ENCODE measurements at regions not wholly inside any gene's neighbourhood (a gene's known extent, or its start where the extent isn't known, plus 50 kb on each side); places are given as distances from the start of the nearest gene placed in this dataset.

DNA sequence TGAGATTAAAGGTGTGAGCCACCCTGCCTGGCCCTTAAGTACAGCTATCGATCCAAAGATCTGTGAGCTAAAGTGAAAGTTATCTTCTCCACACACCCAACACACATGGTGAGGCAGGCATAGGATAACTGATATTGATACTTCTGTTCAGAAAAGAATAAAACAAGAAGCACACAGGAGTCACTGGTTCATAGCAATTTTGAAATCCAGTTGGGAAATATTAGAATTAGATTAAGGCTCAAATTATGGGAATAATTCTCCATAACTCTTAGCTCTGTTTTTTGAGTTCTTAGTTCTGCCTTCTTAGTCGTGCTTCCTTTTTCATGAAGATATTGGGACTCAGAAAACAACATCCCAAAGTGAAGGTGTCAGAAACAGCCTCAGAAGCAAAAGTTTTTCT lies 186.0 kb upstream of the PLXNC1 start:
- H3K27me3 Mint-ChIP-seq (ENCODE audit: unreplicated experiment): peaks cover 1% of the 10 kb centered on the region

DNA sequence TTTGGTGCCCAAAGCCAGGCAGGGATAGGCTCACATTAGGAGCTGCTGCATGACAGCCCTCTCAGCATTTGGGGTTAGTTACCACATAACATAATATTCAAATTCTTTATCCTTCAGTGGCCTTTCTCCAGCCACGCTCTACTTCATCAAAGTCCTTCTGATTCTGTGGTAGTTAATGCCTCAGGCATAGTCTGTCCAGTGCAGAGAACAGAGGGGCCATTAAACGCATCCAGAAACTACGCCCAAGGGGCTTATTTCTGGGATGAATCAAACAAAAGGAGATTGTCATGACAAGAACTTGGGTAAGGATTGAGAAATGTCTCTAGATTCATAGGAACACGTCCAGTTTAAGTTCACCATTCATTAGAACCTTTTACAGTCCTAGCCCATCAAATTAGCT lies 183.4 kb upstream of the PLXNC1 start:
- H3K27me3 Mint-ChIP-seq (ENCODE audit: unreplicated experiment): peaks cover 1% of the 10 kb centered on the region
- no peaks in the 10 kb centered on the region for H3K4me1 Mint-ChIP-seq (ENCODE audit: low read depth, unreplicated experiment)
- no peaks in the 10 kb centered on the region for H3K9me3 Mint-ChIP-seq (ENCODE audit: unreplicated experiment)
- H3K4me3 Mint-ChIP-seq (ENCODE audit: unreplicated experiment): no peak overlapping the region
- TF ChIP-seq, protein P1, sequence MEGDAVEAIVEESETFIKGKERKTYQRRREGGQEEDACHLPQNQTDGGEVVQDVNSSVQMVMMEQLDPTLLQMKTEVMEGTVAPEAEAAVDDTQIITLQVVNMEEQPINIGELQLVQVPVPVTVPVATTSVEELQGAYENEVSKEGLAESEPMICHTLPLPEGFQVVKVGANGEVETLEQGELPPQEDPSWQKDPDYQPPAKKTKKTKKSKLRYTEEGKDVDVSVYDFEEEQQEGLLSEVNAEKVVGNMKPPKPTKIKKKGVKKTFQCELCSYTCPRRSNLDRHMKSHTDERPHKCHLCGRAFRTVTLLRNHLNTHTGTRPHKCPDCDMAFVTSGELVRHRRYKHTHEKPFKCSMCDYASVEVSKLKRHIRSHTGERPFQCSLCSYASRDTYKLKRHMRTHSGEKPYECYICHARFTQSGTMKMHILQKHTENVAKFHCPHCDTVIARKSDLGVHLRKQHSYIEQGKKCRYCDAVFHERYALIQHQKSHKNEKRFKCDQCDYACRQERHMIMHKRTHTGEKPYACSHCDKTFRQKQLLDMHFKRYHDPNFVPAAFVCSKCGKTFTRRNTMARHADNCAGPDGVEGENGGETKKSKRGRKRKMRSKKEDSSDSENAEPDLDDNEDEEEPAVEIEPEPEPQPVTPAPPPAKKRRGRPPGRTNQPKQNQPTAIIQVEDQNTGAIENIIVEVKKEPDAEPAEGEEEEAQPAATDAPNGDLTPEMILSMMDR (IDR thresholded peaks at IDR 0.05; ENCODE audit: partially characterized antibody, unreplicated experiment): no peak
- no peak overlapping the region for H3K27ac Mint-ChIP-seq (ENCODE audit: unreplicated experiment)
- no peak for DNase-seq
- H3K36me3 Mint-ChIP-seq (ENCODE audit: unreplicated experiment): no peaks in the 10 kb centered on the region

More for the DNA sequence above, 186.0 kb upstream of the PLXNC1 start:
- Mint-ChIP-seq H3K27ac (ENCODE audit: unreplicated experiment) (no peak overlapping the region), H3K4me1 (ENCODE audit: low read depth, unreplicated experiment) (no peaks in the 10 kb centered on the region), H3K9me3 (ENCODE audit: unreplicated experiment) (no peaks in the 10 kb centered on the region), H3K36me3 (ENCODE audit: unreplicated experiment) (no peaks in the 10 kb centered on the region), H3K4me3 (ENCODE audit: unreplicated experiment) (no peak overlapping the region)
- TF ChIP-seq, protein P1 (IDR thresholded peaks at IDR 0.05; ENCODE audit: partially characterized antibody, unreplicated experiment): no peak
- DNase-seq: no peak

DNA sequence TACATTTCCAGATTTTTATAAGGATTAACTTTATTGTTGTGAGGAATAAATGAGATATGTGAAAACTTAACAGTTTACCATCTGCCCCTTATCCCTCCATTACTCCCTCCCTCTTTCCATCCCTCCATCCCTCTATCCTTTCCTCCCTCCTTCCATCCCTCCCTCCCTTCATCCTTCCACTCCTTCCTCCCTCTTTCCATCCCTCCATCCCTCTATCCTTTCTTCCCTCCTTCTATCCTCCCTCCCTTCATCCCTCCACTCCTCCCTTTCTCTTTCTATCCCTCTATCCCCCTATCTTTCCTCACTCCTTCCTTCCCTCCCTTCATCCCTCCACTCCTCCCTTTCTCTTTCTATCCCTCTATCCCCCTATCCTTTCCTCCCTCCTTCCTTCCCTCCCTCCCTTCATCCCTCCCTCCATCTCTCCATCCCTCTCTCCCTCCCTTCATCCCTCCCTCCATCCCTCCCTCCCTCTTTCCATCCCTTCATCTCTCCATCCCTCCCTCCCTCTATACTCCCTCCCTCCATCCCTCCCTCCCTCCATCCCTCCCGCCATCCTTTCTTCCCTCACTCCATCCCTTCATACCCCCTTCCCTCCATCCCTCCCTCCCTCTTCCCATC lies 181.8 kb upstream of the PLXNC1 start:
- Mint-ChIP-seq H3K4me1 (ENCODE audit: low read depth, unreplicated experiment) (no peaks in the 10 kb centered on the region), H3K27me3 (ENCODE audit: unreplicated experiment) (peaks cover 1% of the 10 kb centered on the region), H3K9me3 (ENCODE audit: unreplicated experiment) (no peaks in the 10 kb centered on the region), H3K4me3 (ENCODE audit: unreplicated experiment) (no peak overlapping the region), H3K27ac (ENCODE audit: unreplicated experiment) (no peak overlapping the region), H3K36me3 (ENCODE audit: unreplicated experiment) (no peaks in the 10 kb centered on the region)
- no peak for DNase-seq
- TF ChIP-seq, protein P1 (IDR thresholded peaks at IDR 0.05; ENCODE audit: partially characterized antibody, unreplicated experiment): no peak

DNA sequence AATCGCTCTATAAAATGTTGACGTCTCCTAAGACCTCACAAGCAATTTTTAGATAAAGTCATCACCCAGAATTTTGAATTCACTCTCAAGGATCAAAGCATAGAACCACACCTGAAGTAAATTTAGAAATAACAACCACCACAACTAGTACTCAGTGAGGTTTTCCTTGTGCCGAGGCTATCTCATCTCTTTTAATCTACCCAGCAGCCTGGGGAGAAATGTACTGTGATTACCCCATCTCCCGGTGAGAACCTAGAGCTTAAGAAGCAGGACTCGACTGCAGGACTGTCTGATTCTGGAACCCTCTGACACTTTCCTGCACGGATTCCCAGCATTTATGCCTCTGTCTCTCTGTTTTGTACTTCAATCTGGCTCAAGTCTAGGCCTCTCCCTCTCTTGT lies 180.9 kb upstream of the PLXNC1 start:
- H3K27ac Mint-ChIP-seq (ENCODE audit: unreplicated experiment): no peak overlapping the region
- no peaks in the 10 kb centered on the region for H3K9me3 Mint-ChIP-seq (ENCODE audit: unreplicated experiment)
- TF ChIP-seq, protein P1 (IDR thresholded peaks at IDR 0.05; ENCODE audit: partially characterized antibody, unreplicated experiment): no peak
- no peaks in the 10 kb centered on the region for H3K36me3 Mint-ChIP-seq (ENCODE audit: unreplicated experiment)
- peaks cover 1% of the 10 kb centered on the region for H3K27me3 Mint-ChIP-seq (ENCODE audit: unreplicated experiment)
- no peak overlapping the region for H3K4me3 Mint-ChIP-seq (ENCODE audit: unreplicated experiment)
- H3K4me1 Mint-ChIP-seq (ENCODE audit: low read depth, unreplicated experiment): no peaks in the 10 kb centered on the region
- DNase-seq: no peak

DNA sequence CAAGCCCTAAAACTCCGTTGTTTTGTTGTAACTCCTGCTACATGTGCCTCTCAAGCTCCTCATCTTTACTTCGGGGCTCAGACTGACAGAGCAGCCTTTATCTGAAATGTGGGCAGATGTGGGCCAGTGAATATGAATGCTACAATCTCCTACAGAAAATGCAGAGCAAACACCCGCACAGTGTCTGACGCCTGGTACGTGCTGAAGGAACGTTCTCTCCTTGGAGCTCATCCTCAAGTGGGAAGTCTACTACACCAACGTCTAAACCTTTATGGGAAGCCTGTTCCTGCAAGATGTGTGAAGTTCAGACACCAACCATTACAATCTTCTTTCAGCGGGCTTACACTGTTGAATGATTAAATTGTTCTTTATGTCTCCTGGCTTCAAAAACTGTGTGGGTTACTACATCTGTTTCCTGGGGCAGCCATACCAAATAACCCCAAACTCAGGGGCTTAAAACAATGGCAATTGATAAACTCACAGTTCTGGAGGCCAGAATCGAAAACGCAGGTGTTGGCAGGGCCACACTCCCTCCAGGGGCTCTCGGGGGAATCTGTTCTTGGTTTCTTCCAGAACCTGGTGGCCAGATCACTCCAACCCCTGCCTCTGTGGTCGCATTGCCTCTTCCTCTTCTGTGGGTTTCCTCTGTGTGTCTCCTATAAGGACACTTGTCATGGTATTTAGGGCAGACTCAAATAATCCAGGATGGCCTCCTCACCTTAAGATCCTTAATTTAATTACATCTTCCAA lies 179.7 kb upstream of the PLXNC1 start:
- no peak overlapping the region for H3K27ac Mint-ChIP-seq (ENCODE audit: unreplicated experiment)

More for the DNA sequence above, 179.7 kb upstream of the PLXNC1 start:
- no peak for DNase-seq
- Mint-ChIP-seq H3K4me3 (ENCODE audit: unreplicated experiment) (no peak overlapping the region), H3K36me3 (ENCODE audit: unreplicated experiment) (no peaks in the 10 kb centered on the region), H3K9me3 (ENCODE audit: unreplicated experiment) (no peaks in the 10 kb centered on the region), H3K27me3 (ENCODE audit: unreplicated experiment) (peaks cover 1% of the 10 kb centered on the region), H3K4me1 (ENCODE audit: low read depth, unreplicated experiment) (no peaks in the 10 kb centered on the region)
- TF ChIP-seq, protein P1 (IDR thresholded peaks at IDR 0.05; ENCODE audit: partially characterized antibody, unreplicated experiment): no peak

All from glutamatergic neuron (in vitro differentiated cells).